Dermis microvascular lymphatic vessel endothelial cell (primary cell): ENCODE measurements at regions not wholly inside any gene's neighbourhood (a gene's known extent, or its start where the extent isn't known, plus 50 kb on each side); places are given as distances from the start of the nearest gene placed in this dataset.

ENCODE experiments used
- DNase-seq, 2 donors: peaks; one replicate each; pipeline versions ENCODE4 v3.0.0 to v3.0.0-alpha.2; 2010; ENCODE audit warnings: low read depth in 2 of 2

GRCh38 chr4:20590849-20591248, 109.4 kb upstream of the PACRGL start:
- DNase-seq = no peak

GRCh38 chr4:20591571-20591970, 108.7 kb upstream of the PACRGL start:
- no peak for DNase-seq

GRCh38 chr4:20592013-20592412, 108.2 kb upstream of the PACRGL start:
- no peak for DNase-seq

GRCh38 chr4:20592663-20593062, 107.6 kb upstream of the PACRGL start:
- DNase-seq = no peak

- DNase-seq = no peak
These were observed 101.6 kb upstream of the PACRGL start for GRCh38 chr4:20598626-20599025.

- DNase-seq = peak in 1 of 2 donors; percentile 57
These were observed 96.5 kb upstream of the PACRGL start for GRCh38 chr4:20603671-20604313.

GRCh38 chr4:20612313-20612712, 87.9 kb upstream of the PACRGL start:
- no peak for DNase-seq

- no peak for DNase-seq
These were observed 85.4 kb upstream of the PACRGL start for GRCh38 chr4:20614816-20615215.

GRCh38 chr4:20615486-20616260, 84.6 kb upstream of the PACRGL start:
- DNase-seq = peak in 1 of 2 donors; percentile 22

GRCh38 chr4:20616313-20616712, 83.9 kb upstream of the PACRGL start:
- DNase-seq = no peak

GRCh38 chr4:20616848-20617247, 83.4 kb upstream of the PACRGL start:
- no peak for DNase-seq

- DNase-seq = peak in 1 of 2 donors; percentile 30
These were observed 82.4 kb upstream of the PACRGL start for GRCh38 chr4:20617678-20618396.

GRCh38 chr4:20618731-20619130, 81.5 kb upstream of the PACRGL start:
- no peak for DNase-seq

- DNase-seq = no peak
These were observed 78.8 kb upstream of the PACRGL start for GRCh38 chr4:20621476-20621875.

- no peak for DNase-seq
These were observed 77.6 kb upstream of the PACRGL start for GRCh38 chr4:20622701-20623100.

- no peak for DNase-seq
These were observed 76.3 kb upstream of the PACRGL start for GRCh38 chr4:20623939-20624338.

GRCh38 chr4:20624793-20625374, 75.4 kb upstream of the PACRGL start:
- DNase-seq = peak in 1 of 2 donors; percentile 7

GRCh38 chr4:20625426-20625825, 74.8 kb upstream of the PACRGL start:
- no peak for DNase-seq

GRCh38 chr4:20626326-20627005, 73.8 kb upstream of the PACRGL start:
- DNase-seq = no peak

GRCh38 chr4:20627866-20628265, 72.4 kb upstream of the PACRGL start:
- no peak for DNase-seq
